GM12874 (cell line): ENCODE measurements at regions not wholly inside any gene's neighbourhood (a gene's known extent, or its start where the extent isn't known, plus 50 kb on each side); places are given as distances from the start of the nearest gene placed in this dataset.

Experiments
- TF ChIP-seq, protein P1 (sequence below): IDR thresholded peaks from 2 replicates; pipeline ENCODE4 v1.5.1; 2011; ENCODE audit warnings: low read depth, mild to moderate bottlenecking, control low read depth, low read length, moderate library complexity; ENCODE audit not compliant: insufficient read depth

GRCh38 chr9:80020530-80020929 is 448.8 kb downstream of the TLE4 start:
- TF ChIP-seq, protein P1, sequence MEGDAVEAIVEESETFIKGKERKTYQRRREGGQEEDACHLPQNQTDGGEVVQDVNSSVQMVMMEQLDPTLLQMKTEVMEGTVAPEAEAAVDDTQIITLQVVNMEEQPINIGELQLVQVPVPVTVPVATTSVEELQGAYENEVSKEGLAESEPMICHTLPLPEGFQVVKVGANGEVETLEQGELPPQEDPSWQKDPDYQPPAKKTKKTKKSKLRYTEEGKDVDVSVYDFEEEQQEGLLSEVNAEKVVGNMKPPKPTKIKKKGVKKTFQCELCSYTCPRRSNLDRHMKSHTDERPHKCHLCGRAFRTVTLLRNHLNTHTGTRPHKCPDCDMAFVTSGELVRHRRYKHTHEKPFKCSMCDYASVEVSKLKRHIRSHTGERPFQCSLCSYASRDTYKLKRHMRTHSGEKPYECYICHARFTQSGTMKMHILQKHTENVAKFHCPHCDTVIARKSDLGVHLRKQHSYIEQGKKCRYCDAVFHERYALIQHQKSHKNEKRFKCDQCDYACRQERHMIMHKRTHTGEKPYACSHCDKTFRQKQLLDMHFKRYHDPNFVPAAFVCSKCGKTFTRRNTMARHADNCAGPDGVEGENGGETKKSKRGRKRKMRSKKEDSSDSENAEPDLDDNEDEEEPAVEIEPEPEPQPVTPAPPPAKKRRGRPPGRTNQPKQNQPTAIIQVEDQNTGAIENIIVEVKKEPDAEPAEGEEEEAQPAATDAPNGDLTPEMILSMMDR = no peak

DNA sequence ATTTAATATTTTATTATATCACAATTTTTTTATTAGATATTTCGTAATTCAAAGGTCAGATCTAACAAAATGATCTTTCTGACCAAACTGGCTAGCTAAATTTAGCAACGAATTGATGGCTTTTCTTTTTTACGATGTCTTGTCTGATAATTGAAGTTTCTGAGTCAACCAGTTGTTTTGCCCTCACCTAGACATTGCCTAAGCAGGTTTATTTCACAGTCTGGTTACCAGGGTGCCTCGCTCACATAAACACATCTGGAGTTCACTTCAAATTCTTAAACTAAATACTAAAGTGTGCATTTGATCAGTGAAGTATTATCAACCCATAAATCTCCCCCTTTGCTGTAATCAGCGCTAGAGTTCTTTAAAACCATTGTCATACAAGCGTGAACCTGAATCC is 448.3 kb downstream of the TLE4 start:
- TF ChIP-seq, protein P1 = no peak

- TF ChIP-seq, protein P1 = no peak
These were observed 442.1 kb downstream of the TLE4 start for GRCh38 chr9:80013891-80014290.

- TF ChIP-seq, protein P1 = no peak
These were observed 441.0 kb downstream of the TLE4 start for GRCh38 chr9:80012557-80013330.

DNA sequence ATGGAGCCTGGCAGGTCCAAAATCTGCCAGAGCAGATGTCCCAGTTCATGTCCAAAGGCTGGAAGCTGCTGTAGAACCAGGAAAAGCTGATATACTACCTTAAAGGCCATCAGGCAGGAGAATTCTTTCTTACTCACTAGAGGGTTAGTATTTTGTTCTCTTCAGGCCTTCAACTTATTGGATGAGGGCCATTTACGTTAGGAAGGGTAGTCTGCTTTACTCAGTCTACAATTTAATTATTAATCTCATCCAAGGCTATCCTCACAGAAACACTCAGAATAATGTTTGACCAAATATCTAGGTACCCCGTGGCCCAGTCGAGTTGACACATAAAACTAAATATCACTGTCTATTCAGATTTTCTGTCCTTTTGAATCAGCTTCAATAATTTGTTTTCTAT is 437.4 kb downstream of the TLE4 start:
- TF ChIP-seq, protein P1 = no peak

DNA sequence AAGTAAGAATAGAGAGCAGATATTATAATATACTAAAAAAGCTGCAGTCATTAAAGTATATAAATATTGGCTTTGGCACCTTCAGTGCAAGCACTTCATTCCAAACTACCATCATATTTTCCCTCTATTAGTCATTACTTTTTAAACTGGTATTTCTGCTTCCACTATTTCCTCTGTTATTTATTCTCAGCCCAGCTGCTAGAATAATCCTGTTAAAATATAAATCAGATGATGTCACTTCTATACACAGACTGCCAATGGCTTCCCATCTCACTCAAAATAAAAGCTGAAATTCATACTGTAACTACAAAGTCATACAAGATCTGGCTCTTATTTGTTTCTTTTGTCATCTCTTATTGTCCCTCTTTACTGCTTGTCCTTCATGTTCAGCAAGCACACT is 432.9 kb downstream of the TLE4 start:
- TF ChIP-seq, protein P1 = no peak

DNA sequence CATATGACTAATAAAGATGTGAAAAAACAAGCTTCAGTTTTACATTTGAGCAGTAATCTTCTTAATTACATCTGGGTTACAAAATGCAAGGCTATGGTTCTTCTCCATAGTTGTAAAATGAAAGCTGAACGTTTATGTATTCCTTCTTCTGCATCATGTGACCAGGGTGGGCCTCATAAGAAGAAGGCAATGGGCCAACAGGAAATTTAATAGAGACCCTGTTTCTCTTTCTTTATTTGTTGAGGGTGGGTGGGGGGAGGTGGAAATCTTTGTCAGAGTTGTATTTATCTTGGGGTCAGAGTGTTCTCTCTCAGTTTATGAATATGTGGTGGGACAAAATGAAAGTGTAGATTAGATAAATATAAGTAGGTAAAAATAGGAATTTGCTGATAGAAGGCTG is 418.8 kb downstream of the TLE4 start:
- TF ChIP-seq, protein P1 = no peak
